Omental fat pad (tissue), 3 donors: ENCODE measurements at regions not wholly inside any gene's neighbourhood (a gene's known extent, or its start where the extent isn't known, plus 50 kb on each side); places are given as distances from the start of the nearest gene placed in this dataset.

Source experiments
- ATAC-seq: fragments of 150-250 bp; one replicate; pipeline ENCODE4 v1.9.1; 2016; ENCODE audit warnings: mild to moderate bottlenecking, moderate library complexity; ENCODE audit not compliant: low FRiP score
- DNase-seq: peaks from one replicate; pipeline ENCODE4 v3.0.0-alpha.2; 2019; ENCODE audit warnings: low spot score
- TF ChIP-seq, protein P1 (sequence below), 3 donors: fragments of 450-650 bp; IDR thresholded peaks; one replicate each; pipeline ENCODE4 v1.5.1; 2016 to 2017; ENCODE audit warnings: antibody characterized with exemption in 3 of 3, mild to moderate bottlenecking in 3 of 3, moderate library complexity in 2 of 3

DNA sequence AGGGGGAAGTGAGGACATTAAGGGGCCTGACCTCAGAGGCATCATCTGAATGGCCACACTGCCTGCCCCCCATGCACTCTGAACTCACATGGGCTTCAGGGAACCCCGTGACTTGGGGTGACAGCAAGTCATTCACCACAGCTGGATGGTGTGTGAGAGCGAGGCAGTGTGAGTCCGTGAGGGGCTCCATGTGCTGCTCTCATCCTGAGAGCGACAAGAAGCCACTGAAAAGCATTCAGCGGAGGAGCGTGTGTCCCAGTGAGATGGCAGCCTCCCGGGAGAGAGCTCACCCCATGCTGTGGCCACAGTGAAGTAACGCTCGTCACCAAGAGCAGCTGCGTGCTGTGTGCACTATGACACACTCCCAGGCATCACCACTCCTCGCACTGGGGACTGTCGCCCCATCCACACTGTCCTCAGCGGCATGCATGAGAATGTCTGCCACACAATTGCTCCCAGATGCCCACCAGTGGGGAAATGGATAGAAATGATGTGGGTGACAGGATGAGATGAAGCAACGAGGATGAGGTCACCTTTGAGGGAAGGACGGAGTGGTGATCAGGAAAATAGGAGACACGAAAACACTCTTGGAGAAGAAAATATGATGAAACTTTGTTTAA lies 213.0 kb upstream of the RAB6C start:
- TF ChIP-seq, protein P1, sequence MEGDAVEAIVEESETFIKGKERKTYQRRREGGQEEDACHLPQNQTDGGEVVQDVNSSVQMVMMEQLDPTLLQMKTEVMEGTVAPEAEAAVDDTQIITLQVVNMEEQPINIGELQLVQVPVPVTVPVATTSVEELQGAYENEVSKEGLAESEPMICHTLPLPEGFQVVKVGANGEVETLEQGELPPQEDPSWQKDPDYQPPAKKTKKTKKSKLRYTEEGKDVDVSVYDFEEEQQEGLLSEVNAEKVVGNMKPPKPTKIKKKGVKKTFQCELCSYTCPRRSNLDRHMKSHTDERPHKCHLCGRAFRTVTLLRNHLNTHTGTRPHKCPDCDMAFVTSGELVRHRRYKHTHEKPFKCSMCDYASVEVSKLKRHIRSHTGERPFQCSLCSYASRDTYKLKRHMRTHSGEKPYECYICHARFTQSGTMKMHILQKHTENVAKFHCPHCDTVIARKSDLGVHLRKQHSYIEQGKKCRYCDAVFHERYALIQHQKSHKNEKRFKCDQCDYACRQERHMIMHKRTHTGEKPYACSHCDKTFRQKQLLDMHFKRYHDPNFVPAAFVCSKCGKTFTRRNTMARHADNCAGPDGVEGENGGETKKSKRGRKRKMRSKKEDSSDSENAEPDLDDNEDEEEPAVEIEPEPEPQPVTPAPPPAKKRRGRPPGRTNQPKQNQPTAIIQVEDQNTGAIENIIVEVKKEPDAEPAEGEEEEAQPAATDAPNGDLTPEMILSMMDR (IDR thresholded peaks at IDR 0.05) = no peak
- DNase-seq = no peak
- no peak for ATAC-seq

DNA sequence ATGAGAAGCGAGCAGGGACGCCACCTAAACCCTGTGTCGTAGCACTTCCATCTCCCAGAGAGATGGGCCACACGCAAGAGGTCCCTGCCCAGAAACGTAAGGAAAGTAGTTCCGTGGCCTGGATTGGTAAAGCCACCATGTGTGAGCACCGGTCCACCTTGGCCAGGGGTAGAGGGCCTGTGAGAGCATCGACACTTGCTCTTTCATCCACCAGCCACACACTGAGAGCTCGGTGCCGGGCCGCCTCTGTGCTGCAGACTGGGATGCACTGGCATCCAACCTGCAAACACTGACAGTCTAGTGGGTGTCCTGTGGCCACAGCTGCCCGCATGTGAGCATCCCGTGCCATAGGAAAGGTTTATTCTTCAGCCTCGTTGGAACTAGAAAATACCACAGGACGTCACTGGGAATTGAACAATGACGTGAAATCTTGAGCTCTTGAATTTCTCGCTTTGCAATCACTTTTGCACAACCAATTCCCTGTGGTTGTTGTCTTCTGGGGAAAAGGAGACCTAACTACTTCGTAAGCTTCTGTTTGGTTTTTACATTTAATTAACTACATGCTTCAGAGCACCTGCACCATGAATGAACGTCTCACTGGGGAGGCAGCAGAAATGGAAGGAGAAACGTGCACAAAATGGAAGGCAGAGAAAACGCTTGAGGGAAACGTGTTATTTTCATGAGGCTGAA lies 212.0 kb upstream of the RAB6C start:
- DNase-seq (no peak), ATAC-seq (no peak)
- TF ChIP-seq, protein P1 (IDR thresholded peaks at IDR 0.05) = no peak

DNA sequence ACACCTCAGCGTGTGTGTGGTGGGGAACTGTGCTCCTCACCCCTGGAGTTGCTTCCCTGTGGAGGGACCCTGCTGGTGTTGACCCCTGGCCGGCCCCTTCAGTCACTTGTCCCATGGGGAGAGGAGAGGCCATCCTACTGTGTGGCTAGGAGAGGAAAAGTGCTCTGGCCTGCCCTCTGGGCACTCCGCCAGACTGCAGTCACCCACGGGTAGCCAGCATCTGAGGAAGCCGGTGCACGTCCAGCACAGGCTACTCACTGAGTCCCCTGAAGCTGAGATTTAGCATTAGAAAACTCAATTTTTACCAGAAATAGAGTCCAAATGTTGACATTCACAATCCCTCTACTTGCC lies 211.5 kb upstream of the RAB6C start:
- TF ChIP-seq, protein P1 (IDR thresholded peaks at IDR 0.05) = no peak
- no peak for ATAC-seq
- no peak for DNase-seq

DNA sequence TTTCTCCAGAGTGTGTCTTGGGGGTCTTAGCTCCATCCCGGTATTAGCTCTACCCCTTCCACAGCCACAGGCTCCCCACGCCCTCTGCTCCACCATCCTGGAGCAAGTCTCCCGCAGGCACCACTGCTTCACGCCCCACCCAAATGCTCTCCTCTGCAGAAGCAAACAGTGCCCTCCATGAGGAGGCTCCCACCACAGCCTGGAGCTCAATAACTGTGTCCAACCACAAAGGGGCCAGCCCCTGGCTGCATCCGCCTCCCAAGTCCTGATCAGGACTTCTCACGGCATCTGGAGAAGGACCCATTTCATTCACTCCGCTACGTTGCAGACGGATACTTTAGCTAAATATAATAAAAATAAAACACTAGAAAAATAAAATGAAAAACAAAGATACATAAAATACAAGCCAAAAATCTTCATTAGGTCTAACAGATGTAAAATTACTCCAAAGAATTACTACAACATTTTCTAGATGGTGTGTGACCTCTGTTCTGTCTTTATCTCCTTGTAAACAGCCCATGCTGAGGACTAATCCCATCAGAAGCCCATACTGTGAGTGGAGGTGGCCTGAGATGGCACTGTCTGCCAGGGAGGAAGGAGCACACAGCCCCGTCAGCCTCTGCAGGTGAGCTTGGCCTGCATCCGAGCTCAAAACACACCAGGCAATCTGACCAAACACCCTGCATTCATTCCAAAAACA lies 210.8 kb upstream of the RAB6C start:
- DNase-seq = no peak
- TF ChIP-seq, protein P1 (IDR thresholded peaks at IDR 0.05) = no peak
- ATAC-seq = no peak

DNA sequence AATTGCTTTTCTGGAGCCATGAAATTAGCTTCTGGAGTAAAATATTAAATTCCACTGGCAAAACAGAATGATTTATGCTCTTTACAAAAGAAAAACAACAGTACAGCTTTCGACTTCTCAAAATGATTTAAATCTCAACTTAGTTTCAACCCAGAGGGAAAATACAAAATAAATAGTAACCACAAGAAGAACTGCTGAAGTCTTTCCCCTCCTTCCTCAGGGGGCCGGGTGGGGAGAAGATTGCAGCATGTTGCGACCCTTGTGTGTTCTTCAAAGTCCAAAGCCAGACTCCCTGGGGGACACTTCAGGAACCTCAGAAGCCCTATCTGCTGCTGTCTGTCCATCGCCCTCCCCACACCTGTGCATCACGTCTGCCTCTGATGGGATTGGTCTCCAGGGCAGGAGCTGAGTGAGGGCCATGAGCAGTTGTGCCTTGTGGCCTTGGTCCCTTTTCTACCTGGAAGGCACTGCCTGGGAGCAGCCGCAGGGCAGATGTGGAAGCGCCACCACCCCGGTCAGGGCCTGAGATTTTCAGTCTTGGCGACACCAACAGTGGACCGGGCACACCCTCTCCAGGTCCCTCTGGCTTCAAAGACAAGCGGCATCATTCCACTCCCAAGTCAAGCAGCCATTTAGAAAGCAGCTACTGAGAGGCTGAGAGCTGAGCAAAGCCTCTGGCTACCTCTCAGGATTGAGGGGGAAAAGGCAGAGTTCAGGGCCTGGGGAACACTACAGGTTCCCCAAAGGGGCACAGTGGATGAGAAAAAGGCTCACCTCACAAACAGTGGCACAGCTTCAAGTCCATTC lies 210.1 kb upstream of the RAB6C start:
- TF ChIP-seq, protein P1 (IDR thresholded peaks at IDR 0.05) = no peak
- ATAC-seq (no peak), DNase-seq (no peak)

DNA sequence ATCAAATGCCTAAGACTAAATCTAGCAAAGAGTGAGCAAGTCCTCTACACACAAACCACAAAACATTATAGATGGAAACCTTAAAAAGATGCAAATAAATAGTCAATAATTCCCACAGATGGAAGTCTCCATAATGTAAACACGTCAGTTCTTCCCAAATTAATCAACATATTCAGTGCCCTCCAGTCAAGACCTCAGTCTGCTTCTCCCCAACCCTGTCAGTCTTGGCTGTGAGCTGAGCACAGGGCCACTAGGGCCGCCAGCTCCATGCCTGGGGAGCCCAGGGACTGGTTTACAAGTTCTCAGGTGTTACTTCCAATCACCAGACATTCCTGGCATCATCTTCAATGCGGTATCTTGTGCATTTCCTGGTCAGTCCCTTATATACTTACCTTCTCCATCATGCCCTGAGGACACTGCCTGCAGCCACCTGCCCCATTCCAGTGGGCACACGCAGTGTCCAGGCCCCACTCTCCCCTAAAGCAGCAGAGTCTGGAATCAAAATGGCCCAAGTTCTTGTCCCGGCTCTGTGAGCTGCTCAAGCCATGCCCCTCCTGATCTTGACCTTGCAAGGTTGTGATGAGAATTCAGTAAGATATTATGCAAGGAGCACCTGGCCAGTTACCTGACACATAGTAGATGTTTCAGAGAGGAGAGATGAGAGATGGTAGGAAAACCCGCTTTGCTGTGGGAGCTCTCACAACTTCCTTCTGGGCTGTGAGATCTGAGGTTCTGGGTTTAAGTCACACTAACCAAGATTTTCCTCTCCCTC lies 207.9 kb upstream of the RAB6C start:
- no peak for DNase-seq

More for the DNA sequence above, 207.9 kb upstream of the RAB6C start:
- TF ChIP-seq, protein P1 (IDR thresholded peaks at IDR 0.05) = no peak
- ATAC-seq = no peak
